HG02885 (cell line): ENCODE measurements at regions not wholly inside any gene's neighbourhood (a gene's known extent, or its start where the extent isn't known, plus 50 kb on each side); places are given as distances from the start of the nearest gene placed in this dataset.
"Not testable (repeated sequence)": the region's sequence is repeated elsewhere in the genome, so short reads cannot be mapped to it uniquely, and the experiment has no call there.

Source experiments
- ATAC-seq: cut with Tn5 transposase; IDR thresholded peaks from one replicate; pipeline ENCODE4 v1.9.1; 2021; ENCODE audit warnings: mild to moderate bottlenecking; ENCODE audit not compliant: unreplicated experiment, poor library complexity

GRCh38 chr9:110073356-110073905 is 134.5 kb downstream of the C9orf152 start:
- no peak for ATAC-seq

- ATAC-seq, result no peak
Measured at GRCh38 chr9:110076894-110077725, 130.8 kb downstream of the C9orf152 start.

- no peak for ATAC-seq
Measured at GRCh38 chr9:110077925-110078324, 130.0 kb downstream of the C9orf152 start.

GRCh38 chr9:110078604-110079003 is 129.4 kb downstream of the C9orf152 start:
- ATAC-seq, result no peak

- no peak for ATAC-seq
Measured at GRCh38 chr9:110081395-110081794, 126.6 kb downstream of the C9orf152 start.

- ATAC-seq, result no peak
Measured at GRCh38 chr9:110083866-110084265, 124.1 kb downstream of the C9orf152 start.

GRCh38 chr9:110086537-110086936 is 121.4 kb downstream of the C9orf152 start:
- ATAC-seq, result no peak

GRCh38 chr9:110087605-110088004 is 120.4 kb downstream of the C9orf152 start:
- no peak for ATAC-seq

- ATAC-seq, result no peak
Measured at GRCh38 chr9:110088099-110088498, 119.9 kb downstream of the C9orf152 start.

- ATAC-seq, result no peak
Measured at GRCh38 chr9:110089681-110090370, 118.1 kb downstream of the C9orf152 start.

GRCh38 chr9:110092792-110093191 is 115.2 kb downstream of the C9orf152 start:
- ATAC-seq, result no peak

GRCh38 chr9:110093417-110093816 is 114.5 kb downstream of the C9orf152 start:
- no peak for ATAC-seq

- no peak for ATAC-seq
Measured at GRCh38 chr9:110093871-110094270, 114.1 kb downstream of the C9orf152 start.

GRCh38 chr9:110095161-110095595 is 112.8 kb downstream of the C9orf152 start:
- ATAC-seq, result no peak

- no peak for ATAC-seq
Measured at GRCh38 chr9:110095776-110096175, 112.2 kb downstream of the C9orf152 start.

- not testable (repeated sequence) for ATAC-seq
Measured at GRCh38 chr9:110096674-110097073, 111.3 kb downstream of the C9orf152 start.

- ATAC-seq, result no peak
Measured at GRCh38 chr9:110099236-110100095, 108.5 kb downstream of the C9orf152 start.

GRCh38 chr9:110101531-110102161 is 106.3 kb downstream of the C9orf152 start:
- ATAC-seq, result peak; percentile 77

- ATAC-seq, result no peak
Measured at GRCh38 chr9:110103257-110103656, 104.7 kb downstream of the C9orf152 start.

- no peak for ATAC-seq
Measured at GRCh38 chr9:110104261-110104809, 103.6 kb downstream of the C9orf152 start.
